GM21723 (cell line): ENCODE measurements at regions not wholly inside any gene's neighbourhood (a gene's known extent, or its start where the extent isn't known, plus 50 kb on each side); places are given as distances from the start of the nearest gene placed in this dataset.
"Not testable (repeated sequence)": the region's sequence is repeated elsewhere in the genome, so short reads cannot be mapped to it uniquely, and the experiment has no call there.

Experiments
- ATAC-seq: cut with Tn5 transposase; IDR thresholded peaks from one replicate; pipeline ENCODE4 v1.9.1; 2021; ENCODE audit warnings: mild to moderate bottlenecking, moderate library complexity; ENCODE audit not compliant: unreplicated experiment

DNA sequence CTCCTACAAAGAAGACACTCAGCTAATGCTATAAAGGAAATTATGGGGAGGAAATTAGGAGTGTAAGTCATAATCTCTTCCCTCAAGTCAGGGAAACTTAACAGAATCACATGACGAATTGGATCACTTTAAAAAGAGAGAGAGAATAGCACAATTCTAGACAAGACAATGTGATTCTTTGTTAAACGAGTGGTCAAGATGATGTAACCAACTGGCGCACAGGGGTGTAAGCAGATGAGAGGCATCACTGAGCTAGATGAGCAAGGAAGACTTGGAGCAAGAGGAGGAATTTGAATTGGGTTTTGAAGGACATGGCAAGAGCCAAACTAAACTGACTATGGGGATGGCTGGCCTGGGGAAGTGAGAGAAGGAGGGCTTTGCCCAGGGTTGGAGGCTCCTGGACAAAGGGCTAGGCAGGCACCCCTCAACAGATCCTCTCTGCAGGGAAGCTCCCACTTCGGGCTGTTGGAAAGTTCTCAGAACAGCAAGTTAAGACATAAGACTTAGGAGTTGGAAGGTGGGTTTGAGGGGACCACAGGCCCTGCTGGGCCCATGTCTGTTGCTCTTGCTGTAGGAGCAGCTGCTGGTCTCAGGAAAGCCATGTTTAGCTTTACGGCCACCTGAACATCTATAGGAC, 123.9 kb upstream of the GRIK3 start:
- no peak for ATAC-seq

DNA sequence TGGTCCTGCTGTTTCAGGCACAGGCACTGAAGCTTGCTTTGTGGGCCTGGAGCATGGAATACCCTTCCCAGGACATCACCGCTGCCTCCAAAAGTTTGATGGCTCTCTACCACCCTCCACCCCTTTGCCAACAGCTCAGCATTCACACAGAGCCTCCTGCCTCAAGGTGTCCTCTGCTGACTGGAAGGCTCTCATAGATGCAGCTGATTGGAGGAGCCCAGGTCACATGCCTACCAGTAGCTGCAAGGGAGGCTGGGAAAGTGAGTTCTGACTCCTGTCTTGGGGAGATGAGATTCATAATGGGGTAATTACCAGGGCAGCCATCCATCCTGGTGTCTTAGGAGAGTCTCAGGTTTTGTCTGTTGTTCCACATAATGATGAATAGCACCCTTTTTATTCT, 124.8 kb upstream of the GRIK3 start:
- ATAC-seq: no peak

- ATAC-seq: no peak
These were observed 126.9 kb upstream of the GRIK3 start for GRCh38 chr1:37161171-37161570.

- no peak for ATAC-seq
These were observed 127.7 kb upstream of the GRIK3 start for GRCh38 chr1:37162059-37162458.

- ATAC-seq: no peak
These were observed 131.7 kb upstream of the GRIK3 start for GRCh38 chr1:37166005-37166404.

- no peak for ATAC-seq
These were observed 133.2 kb upstream of the GRIK3 start for GRCh38 chr1:37167479-37167878.

GRCh38 chr1:37169241-37169640, 134.9 kb upstream of the GRIK3 start:
- no peak for ATAC-seq

DNA sequence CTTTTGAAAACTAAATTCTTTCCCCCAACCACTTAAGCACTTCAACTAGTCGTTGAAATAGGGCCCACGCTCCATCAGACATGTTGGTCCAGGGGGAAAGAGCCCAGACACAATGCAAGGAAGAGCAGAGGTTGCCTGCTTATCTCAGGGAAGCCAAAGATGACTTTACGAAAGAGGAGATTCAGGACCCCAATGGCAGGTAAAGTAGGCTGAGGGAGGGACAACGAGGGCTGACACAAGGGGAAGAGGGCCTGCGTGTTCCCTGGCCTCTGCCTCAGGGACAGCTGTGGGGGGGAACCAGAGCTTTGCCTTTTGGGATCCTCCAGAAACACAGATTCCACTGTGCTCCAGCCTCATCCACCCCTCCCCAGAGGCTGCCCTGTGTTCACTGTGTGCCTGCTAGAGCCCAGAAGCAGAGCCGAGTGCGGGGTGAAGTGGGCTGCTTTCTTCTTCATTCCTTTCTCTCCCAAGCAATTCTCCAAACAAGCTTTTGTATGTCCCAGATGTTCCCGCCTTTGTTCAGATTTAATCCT, 135.5 kb upstream of the GRIK3 start:
- no peak for ATAC-seq

DNA sequence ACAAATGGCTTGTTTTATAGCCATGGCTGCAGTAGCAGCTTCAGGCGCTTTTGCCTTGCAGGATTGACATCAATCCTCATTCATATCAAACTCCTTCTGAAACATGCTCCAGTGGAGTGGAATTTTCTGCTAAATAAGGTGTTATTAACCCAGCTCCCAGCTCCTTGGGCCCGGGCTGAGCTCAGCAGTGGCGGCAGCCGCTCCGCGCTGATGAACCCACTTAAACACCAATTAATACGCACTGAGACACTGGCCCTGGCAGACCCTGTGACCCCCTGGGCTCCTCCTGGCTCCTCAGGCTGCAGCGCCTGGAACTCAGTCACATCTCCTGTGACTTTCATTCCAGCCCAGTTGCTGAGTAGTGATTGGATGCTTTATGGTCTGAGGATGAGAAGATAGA, 137.4 kb upstream of the GRIK3 start:
- ATAC-seq: no peak

- ATAC-seq: no peak
These were observed 140.0 kb upstream of the GRIK3 start for GRCh38 chr1:37174341-37174740.

- no peak for ATAC-seq
These were observed 140.6 kb upstream of the GRIK3 start for GRCh38 chr1:37174876-37175275.

DNA sequence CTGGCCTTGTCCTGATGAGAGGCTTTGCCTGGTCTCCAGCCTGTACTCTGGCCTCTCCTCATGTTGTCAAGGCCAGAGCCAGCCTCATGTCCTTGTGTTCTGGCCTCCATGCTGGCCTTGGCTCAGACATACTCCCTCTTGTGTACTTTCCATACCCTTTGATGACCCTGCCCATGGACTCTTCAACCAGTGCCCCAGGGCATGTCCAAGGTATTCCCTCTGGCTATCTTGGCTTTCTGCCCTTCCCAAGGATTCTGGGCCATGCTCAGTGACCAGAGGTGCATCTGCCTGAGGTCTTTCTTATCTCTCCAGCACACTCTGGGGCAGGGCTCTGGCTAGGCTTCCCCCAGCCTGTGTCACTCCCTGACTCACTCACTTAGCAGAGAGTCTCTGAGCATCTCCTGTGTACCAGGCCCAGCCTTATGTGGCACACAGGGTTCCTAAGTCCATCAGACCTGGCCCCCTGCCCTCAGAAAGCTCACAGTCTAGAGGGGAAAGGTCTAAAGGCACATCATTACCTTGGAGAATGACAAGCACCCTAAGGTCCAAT, 141.4 kb upstream of the GRIK3 start:
- ATAC-seq: no peak

DNA sequence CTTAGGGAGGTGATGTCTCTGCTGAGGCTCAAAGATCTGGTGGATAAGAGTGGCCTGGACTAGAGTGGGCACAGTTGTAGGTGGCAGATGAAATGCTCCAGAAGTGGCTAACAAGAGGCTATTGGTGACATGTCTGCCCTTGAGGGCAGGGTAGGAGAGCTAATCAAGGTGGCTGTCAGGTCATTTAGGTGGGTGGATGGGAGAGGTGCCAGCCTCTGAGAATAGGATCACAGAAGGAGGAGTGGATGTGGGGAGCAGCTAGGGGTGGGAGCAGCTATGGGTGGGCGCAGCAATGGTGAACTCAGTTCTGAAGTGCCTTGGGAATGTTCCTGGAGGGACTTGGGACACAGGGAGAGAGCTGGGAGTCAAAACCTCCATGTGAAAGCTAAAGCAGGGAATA, 142.0 kb upstream of the GRIK3 start:
- ATAC-seq: no peak

DNA sequence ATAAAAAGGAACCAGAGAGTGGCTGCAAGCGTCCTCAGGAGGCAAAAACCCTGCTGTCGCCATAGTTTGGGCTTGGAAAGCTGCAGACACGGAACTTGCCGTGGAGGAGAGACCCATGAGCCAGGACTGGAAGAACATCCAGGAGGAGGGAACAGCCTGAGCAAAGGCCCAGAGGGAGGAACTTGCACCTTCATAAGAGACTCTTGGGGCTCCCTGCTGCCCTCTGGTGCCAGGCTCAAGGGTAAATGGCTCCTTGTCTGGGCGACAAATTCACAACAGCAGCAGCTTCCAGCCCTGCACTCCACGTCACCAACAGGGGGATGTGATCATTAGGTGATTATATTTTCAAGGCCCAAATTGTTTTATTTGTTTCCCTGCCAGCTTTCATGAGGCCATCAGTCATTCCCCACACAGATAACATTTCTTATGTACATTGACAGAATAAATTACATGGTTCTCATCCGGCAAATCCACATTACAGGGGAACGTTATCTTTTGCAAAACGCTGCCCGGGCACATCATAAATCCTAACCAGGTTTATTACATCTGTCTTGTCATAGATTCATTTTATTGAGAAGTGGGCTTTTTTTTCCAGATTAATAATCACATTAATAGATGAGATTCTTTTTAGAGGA, 143.0 kb upstream of the GRIK3 start:
- no peak for ATAC-seq

DNA sequence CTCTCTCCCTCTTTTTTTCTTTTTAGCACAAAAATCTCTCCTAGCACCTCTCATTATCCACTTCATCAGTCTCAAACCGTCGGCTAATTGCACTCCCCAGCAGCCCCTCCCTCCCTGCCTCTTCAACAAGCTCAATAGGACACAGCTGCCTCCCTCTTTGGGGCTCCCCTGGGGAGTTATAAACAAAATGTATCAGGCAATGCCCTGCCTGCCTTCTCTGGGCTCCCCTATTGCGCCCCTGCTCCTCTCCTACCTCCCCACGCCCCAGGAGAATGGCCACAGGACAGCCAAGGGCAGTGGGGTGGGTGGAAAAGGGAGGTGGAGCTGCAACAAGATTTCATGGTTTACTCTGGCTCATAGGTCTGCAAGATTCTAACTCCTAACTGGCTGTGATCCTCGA, 147.1 kb upstream of the GRIK3 start:
- no peak for ATAC-seq

GRCh38 chr1:37184789-37185188, 150.5 kb upstream of the GRIK3 start:
- no peak for ATAC-seq

DNA sequence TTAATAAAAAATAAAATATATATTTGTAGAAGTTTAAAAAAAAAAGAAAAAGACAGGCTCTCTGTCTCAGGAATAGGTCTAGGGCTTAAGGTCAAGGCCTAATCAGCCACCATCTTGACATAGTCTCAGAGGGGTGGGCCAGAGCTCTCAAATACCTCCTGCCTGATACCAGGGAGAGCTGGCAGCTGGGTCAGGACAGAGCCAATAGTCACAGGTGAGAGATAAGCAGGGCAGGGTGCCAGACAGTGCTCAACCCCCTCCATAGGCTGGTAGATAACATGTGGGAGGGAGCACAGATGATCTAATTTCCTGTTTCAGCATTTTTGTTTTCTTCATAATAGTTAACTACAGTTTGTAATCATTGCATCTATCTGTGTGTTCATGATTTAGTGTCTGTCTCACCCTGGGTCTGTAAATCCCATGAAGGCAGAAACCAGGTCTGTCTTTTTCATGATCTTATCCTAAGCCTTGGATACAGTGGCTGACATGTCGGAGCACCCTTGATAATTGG, 152.0 kb upstream of the GRIK3 start:
- no peak for ATAC-seq

DNA sequence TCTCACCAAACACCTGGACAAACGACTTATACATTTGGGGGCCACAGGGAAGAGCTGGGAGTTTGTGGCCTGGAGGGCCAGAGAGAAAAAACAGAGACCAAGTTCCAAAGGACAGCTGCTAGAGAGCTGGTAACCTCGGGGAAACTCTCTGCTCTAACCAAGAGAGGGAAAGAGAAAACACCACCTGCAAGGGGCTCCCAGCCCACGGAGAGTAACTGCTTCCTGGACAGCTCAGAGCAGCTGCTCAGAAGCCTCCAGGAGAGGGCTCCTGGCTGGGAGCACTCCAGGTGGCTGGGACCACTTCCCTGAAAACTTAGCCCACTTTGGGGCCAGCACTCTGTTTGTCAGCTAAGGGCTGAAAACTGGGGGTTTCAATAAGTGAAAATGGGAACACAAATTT, 154.8 kb upstream of the GRIK3 start:
- no peak for ATAC-seq

DNA sequence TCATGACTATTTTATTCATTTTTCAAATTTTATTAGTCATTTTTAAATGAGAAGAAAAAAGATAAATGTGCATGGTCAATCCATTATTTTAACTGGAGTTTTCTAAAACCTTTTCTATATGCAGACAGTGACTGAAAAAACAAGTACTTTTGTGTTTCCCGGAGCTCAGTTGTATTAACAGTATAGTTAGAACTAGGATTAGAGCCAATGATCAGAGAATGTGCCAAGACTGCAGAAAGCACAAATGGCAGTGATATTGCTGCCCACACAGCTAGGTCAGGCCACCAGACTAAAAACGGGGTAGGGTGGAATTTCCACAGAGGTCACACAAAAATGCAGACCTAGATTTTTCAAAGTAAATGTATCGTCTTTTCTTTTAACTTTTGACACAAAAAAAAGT, 163.1 kb upstream of the GRIK3 start:
- no peak for ATAC-seq

DNA sequence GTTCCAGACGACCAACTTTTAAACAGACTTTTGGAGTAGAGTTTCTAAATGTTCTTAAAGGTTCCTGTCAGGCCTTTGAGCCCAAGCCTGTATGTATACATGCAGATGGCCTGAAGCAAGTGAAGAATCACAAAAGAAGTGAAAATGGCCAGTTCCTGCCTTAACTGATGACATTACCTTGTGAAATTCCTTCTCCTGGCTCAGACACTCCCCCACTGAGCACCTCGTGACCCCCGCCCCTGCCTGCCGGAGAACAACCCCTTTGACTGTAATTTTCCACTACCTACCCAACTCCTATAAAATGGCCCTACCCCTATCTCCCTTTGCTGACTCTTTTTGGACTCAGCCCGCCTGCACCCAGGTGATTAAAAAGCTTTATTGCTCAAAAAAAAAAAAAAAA, 180.0 kb upstream of the GRIK3 start:
- ATAC-seq: not testable (repeated sequence)

GRCh38 chr1:37233606-37234005, 199.3 kb upstream of the GRIK3 start:
- no peak for ATAC-seq

DNA sequence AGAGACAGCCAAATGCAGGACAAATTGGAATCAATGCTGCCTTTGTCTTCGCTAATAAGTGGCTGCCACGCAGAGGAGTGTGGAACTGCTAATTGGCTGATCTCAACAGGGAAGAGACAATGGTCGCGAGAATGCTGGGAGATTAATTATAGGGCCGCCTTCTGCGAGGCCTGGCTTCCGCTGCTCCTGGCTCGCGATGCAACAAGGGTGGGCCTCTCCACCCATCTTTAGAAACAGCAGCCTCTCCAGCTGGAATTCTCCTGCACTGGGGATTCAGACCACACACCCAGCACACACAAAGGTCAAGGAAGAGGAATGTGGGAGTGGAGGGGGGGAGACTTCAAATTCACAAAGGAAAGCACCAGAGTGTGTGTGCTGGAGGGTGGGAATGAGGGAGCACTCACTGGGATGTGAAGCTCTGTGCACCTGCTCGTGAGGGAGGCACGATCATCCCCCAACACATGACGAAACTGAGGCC, 200.7 kb upstream of the GRIK3 start:
- ATAC-seq: no peak
